Amniotic stem cell (primary cell): ENCODE measurements at regions not wholly inside any gene's neighbourhood (a gene's known extent, or its start where the extent isn't known, plus 50 kb on each side); places are given as distances from the start of the nearest gene placed in this dataset.

Experiments used
- DNase-seq: peaks from one replicate; lab custom pipeline; 2025; lab: John Stamatoyannopoulos, UW

- no peak for DNase-seq
Measured at GRCh38 chrX:42519666-42520231, 258.2 kb downstream of the PPP1R2C start.

DNA sequence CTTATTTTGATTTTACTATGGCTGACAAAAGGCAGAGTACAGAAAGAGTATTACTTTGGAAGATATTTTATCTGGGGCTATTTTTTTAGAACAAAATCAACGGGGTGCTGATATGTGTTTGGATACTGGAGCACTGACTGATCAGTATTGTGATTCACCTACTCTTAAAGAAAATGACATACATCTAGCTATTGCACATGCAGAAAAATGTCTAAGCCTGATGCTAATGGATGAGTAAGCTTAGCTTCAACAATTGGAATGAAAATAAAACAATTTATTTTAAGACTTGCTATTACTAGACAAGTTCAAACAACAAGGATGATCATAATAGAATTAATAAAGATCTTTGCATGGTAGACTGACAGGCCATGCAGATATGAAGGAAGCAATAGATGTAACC, 262.0 kb downstream of the PPP1R2C start:
- no peak for DNase-seq

DNA sequence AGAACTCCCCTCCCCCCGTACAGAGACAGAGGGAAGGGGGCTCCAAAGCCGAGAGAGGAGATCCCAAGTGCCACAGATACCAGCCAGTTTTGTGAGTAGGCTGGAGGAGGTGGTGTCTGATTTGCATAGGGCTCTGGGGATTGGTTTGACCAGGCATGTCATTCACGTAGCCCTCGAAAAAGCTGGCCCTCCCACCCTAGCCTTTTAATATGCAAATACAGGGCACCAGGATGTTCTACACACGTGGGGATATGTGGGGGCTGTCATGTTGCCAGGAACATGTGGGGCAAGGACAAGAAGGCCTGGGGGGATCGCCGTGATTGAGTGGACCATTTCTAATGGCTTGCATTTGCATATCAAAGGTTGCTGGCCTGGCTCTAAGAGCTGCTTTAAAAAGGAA, 272.9 kb downstream of the PPP1R2C start:
- DNase-seq, result no peak

DNA sequence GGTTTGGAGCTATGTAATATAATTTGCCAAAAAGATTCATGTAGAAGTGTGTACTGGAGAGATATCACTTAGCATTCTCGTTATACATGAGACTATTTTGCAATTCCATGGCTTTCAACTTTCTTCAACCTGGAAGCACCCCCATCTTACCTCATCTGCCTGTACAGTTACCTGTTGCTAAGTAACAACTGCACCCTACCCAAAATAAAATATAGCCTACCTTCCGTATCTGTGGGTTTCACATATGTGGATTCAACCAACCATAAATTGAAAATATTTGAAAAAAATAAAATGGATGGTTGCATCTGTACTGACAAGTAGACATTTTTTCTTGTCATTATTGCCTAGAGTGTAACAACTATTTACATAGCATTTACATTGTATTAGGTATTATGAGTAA, 278.3 kb downstream of the PPP1R2C start:
- no peak for DNase-seq

DNA sequence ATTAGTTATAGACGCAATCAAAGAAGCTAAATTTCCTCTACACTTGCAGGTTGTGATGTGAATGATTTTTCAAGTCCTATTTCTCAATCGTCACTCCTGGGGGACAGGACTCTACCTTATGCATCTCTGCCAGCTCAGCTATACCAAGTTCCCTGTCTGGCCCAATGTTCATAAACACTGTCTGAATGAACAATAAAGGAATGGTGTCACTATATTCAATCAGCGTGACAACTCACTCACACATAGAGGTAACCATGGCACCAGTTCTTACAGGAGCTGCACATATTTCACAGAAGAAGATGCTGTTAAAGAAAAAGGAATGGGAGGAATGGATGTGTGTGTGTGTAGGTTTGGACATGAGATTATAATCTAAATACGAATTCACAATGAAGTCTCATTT, 280.6 kb downstream of the PPP1R2C start:
- DNase-seq, result no peak

- DNase-seq, result no peak
Measured at GRCh38 chrX:42496239-42496638, 281.7 kb downstream of the PPP1R2C start.

DNA sequence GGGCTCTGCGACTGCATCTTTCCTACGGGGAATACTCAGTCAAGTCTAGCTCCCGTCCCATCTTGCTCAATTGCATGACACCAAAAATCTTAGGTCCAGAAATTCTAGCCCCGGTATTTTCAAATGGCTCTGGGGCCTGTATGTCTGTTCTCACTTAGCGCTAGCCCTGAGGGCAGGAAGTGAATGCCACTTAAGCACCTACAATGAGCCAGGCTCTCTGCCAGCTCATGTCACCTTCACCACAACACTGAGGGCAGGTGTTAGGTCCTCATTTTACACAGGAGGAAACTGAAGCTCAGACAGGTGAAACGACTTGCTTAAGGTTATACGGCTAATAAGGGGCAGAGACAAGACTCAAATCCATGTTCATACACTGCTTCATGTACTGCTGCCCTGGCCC, 282.8 kb downstream of the PPP1R2C start:
- DNase-seq, result no peak

- DNase-seq, result no peak
Measured at GRCh38 chrX:42491137-42491907, 286.6 kb downstream of the PPP1R2C start.

DNA sequence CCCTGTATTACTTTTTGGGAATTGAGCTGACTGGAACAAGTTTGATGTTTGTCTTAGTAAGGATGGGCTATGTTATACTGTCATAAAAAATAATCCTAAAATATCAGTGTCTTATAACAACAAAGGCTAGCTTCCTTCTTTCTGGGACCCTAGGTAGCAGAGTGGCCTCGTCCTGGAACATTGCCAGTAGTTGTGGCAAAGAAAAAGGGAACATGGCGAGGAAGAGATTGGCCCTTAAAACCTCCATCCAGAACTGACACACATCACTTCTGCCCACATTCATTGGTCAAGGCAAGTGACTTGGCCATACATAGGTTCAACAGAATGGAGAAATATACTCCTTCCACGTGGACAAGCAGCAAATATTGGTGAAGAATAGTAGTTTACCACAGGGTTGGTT, 287.9 kb downstream of the PPP1R2C start:
- DNase-seq, result no peak

DNA sequence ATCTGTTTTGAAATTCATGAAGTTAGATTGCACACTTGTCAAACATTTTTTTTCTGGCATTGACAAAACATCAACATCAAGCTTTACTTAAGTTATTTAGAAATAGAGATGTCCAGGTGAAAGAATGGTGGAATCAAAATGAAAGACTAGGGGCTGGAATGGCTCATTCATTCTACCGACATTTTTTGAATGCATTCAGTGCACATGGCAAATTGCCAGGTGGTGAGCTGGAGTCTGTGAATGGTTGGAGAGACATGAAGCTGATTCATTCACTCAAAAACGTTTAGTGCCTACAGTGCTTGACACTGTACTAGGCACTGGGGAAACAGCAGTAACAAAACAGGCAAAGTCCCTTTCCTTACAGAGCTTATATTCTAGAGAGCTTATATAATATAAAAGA, 292.4 kb downstream of the PPP1R2C start:
- DNase-seq, result no peak

GRCh38 chrX:42484233-42484632, 293.7 kb downstream of the PPP1R2C start:
- no peak for DNase-seq

DNA sequence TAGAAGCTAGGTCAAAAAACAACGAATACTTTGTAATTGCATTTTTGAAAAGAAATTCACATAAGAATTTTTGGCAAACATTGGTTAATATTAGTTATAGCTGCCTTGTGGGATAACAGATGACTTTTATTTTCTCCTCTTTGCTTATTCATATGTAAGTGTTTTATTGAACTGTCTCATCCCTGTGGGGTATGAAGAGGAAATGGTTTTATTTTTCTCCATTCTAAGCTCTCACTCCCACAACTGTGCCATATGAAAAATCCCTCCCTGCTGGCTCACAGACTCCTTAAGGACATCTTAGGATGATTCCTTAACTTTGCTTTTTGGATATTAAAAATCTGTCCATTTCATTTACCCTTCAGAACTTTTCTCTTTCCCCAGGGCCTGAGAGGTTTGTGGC, 300.6 kb downstream of the PPP1R2C start:
- no peak for DNase-seq

GRCh38 chrX:42472727-42473126, 305.2 kb downstream of the PPP1R2C start:
- DNase-seq, result no peak

DNA sequence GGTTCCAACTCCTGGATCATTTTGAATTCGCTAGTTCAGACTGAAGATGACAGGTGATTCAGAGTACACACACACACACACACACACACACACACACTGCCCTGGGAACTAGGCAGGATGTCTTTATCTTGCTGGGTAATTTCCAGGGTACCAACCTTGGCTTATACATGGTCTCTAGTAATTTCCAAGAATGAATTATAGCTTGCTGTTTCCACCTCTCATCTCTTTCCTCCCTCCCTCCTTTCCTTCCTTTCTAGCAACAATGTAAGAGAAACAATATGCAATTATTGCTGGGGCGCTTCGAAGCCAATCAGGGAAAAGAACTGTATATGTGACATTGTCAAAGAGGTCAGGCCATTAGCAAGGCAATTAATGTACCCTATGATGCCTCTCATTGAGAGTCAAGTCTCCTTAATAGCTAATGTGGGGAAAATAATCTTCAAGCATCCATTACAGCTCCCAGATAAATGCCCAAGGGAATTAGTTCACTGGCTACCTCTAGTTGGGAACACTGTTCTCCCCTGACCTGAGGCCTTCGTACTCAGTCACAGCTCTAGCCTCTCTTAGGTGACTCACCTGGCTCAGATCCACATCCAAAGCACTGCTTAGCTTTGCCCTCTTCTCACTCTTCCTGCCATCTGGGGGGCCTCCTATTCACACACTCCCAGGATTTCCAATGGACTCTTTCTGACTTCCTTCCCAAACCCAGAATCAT, 311.5 kb downstream of the PPP1R2C start:
- no peak for DNase-seq

- DNase-seq, result no peak
Measured at GRCh38 chrX:42465821-42466220, 312.1 kb downstream of the PPP1R2C start.

DNA sequence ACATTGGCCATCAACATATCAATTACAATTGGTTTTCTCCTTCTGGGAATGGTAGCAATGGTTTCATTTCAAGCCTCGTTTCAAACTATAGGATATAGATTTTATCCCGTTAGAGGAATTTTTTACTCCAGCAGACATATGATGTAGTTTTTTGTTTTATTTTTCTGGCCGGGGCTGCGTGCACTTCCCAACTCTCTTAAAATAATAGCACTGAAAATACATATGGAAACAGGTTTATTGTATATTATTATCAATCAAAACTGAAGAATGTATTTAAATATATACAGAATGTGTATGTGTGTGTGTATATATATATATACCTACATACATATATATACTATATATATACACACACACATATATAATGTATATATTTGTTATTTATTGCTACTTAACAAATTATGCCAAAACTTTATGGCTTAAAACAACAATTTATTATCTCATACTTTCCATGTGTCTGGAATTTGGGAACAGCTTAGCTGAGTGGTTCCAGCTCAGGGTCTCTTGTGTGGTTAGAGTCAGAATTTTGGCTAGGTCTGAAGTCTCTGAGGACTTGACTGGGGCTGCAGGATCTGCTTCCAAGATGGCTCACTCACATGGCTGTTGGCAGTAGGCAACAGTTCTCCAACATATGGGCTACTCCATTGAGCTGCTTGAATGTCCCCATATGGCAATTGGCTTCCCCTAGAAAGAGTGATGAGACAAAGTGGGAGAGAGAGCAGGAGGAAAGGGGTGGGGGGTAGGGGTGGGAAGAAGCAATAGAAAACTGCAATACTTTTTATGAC, 314.1 kb downstream of the PPP1R2C start:
- DNase-seq, result no peak

GRCh38 chrX:42462917-42463316, 315.0 kb downstream of the PPP1R2C start:
- no peak for DNase-seq

DNA sequence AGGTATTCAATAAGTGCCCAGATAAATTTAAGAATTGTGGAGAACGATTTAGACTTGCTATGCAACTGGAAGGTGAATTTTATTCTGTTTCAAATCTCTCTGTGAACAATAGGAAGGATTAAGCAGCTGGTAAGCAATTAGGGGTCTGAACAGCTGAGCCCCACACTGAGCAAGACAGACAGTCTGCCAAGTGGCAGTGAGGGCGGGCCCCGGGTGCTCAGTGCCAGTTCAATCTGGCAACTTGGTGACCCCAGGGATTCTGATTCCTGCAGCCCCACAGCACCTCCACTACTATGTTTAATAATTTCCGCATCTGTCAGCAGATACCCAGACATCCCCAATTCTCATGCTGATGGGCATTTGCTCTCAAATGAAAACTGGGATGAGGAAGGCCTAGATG, 317.3 kb downstream of the PPP1R2C start:
- no peak for DNase-seq

DNA sequence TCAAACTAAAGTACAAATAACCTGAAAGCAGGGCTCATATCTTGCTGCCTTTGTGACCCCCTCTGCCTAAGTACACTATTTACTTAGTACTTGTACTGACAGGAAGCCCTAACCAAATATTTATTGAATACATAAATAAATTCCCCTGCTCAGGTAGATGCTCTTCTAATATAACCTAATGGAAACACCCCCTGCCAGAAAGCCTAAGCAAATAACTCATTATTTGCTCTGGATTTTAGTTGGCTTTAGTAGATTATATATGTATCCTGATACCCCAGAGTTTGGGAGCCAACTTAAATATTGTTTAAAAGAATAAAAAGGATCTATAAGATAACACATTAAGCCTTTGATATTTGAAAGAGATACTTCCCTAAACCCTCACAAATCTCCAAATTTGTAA, 318.2 kb downstream of the PPP1R2C start:
- no peak for DNase-seq

DNA sequence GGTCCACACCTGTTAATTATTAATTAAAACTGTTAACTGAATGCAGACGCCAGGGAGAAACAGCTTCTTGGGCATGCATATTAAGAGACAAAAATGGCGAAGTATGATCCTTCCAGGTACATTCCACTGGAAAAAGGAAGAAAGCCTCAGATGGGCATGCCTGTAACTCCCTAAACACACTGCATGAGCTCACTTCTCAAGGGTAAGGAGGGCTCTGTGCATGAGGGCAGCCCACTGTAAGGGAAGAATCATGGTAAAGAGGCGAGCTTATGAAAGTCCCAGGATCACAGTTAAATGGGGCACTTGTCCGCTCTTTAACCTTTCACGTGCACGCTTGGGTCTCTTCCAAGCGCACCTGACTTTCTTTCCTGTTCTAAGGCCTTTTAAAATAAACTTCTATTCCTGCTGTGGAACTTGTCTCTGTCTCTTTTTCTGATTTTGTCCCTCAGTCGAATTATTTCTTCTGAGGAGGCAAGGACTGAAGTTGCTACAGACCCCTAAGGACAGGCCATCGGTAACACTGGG, 321.7 kb downstream of the PPP1R2C start:
- DNase-seq, result no peak

DNA sequence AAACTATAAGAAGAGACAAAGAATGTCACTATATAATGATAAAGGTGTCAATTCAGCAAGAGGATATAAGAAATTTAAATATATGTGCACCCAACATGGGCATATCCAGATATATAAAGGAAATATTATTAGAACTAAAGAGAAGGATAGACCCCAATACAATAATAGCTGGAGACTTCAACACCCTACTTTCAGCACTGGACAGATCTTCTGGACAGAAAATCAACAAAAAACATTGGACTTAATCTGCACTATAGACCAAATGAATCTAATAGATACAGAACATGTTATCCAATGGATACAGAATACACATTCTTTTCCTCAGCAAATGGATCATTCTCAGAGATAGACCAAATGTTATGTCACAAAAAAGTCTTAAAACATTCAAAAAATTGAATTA, 327.7 kb downstream of the PPP1R2C start:
- DNase-seq, result no peak

DNA sequence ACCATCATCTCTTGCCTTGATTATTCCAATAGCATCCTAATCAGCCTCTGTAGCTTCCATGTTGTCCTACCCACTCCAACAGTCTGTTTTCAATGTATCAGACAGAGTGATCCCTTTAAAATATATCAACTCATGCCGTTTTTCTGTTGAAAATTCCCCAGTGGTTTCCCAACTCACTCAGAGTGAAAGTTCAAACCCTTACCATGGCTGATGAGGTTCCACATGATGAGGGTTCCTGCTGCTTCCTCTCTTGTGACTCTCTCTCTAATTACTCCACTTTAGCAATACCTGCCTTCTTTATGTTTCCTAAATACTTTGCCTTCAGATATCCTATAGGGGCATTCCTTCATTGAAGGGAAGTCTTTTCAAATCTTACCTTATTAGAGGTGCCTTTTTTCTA, 334.7 kb downstream of the PPP1R2C start:
- DNase-seq, result no peak
